ENCODE measurements at regions not wholly inside any gene's neighbourhood (a gene's known extent, or its start where the extent isn't known, plus 50 kb on each side); places are given as distances from the start of the nearest gene placed in this dataset.

GRCh38 chr18:34380326-34380725, 155.6 kb upstream of the NOL4 start:
- TF ChIP-seq CTCF (IDR thresholded peaks at IDR 0.05): no peak
- no peak for TF ChIP-seq POLR2A (IDR thresholded peaks at IDR 0.05)

Measured in uterus (tissue), 2 donors.